ENCODE measurements at regions not wholly inside any gene's neighbourhood (a gene's known extent, or its start where the extent isn't known, plus 50 kb on each side); places are given as distances from the start of the nearest gene placed in this dataset.

GRCh38 chr20:40081653-40082052, 607.4 kb downstream of the MAFB start:
- Histone ChIP-seq H3K4me3 (no peak overlapping the region), H3K79me2 (ENCODE audit: low read depth) (no peaks in the 10 kb centered on the region), H3K4me1 (replicated peaks; ENCODE audit: insufficient read depth) (no peaks in the 10 kb centered on the region), H4K20me1 (ENCODE audit: insufficient read depth) (no peaks in the 10 kb centered on the region), H3K27ac (no peak overlapping the region), H3K4me2 (no peak overlapping the region), H3K9me3 (ENCODE audit: insufficient read depth, low read depth) (no peaks in the 10 kb centered on the region), H3K27me3 (ENCODE audit: insufficient read depth, low read depth) (no peaks in the 10 kb centered on the region), H2AFZ (no peak overlapping the region), H3K9me2 (ENCODE audit: insufficient read depth) (no peaks in the 10 kb centered on the region), H3K36me3 (ENCODE audit: low read depth) (no peaks in the 10 kb centered on the region), H3F3A (ENCODE audit: insufficient read depth, low read depth) (no peaks in the 10 kb centered on the region)
- ChIA-PET POLR2A (ENCODE audit: unreplicated experiment) (no interaction called here), CTCF (no interaction called here)
- intact Hi-C loops (cut with micrococcal nuclease; ENCODE audit: unreplicated experiment), result no loop called here
- DNase-seq, result no peak
- TF ChIP-seq EZH2 (IDR thresholded peaks at IDR 0.05; ENCODE audit: low read depth) (no peak), CTCF (conservative IDR thresholded peaks at IDR 0.05) (no peak)
- BruUV-seq (replicated peaks), result no TSS peak

- POLR2A ChIA-PET (ENCODE audit: unreplicated experiment), result interaction anchor here (0.5 kb wide), 1 partner anchor 104 kb away, joined by 4 read pairs; no protein-coding TSS in a partner anchor
- Histone ChIP-seq H3K9me2 (ENCODE audit: insufficient read depth) (no peaks in the 10 kb centered on the region), H3K27me3 (ENCODE audit: insufficient read depth, low read depth) (no peaks in the 10 kb centered on the region), H3K9me3 (ENCODE audit: insufficient read depth, low read depth) (no peaks in the 10 kb centered on the region), H3K4me1 (replicated peaks; ENCODE audit: insufficient read depth) (no peaks in the 10 kb centered on the region), H3K27ac (no peak overlapping the region), H2AFZ (no peak overlapping the region), H3F3A (ENCODE audit: insufficient read depth, low read depth) (no peaks in the 10 kb centered on the region), H3K36me3 (ENCODE audit: low read depth) (no peaks in the 10 kb centered on the region), H3K79me2 (ENCODE audit: low read depth) (no peaks in the 10 kb centered on the region), H4K20me1 (ENCODE audit: insufficient read depth) (no peaks in the 10 kb centered on the region), H3K4me2 (no peak overlapping the region), H3K4me3 (no peak overlapping the region)
- no peak for DNase-seq
- CTCF ChIA-PET, result no interaction called here
- intact Hi-C loops (cut with micrococcal nuclease; ENCODE audit: unreplicated experiment), result no loop called here
- no TSS peak for BruUV-seq (replicated peaks)
- TF ChIP-seq EZH2 (IDR thresholded peaks at IDR 0.05; ENCODE audit: low read depth) (no peak), CTCF (conservative IDR thresholded peaks at IDR 0.05) (no peak)
Observed at GRCh38 chr20:40080041-40080652, 608.9 kb downstream of the MAFB start.

- no peak for TF ChIP-seq EZH2 (IDR thresholded peaks at IDR 0.05; ENCODE audit: low read depth)
- TF ChIP-seq CTCF (conservative IDR thresholded peaks at IDR 0.05), result no peak
- H3K27me3 ChIP-seq (ENCODE audit: insufficient read depth, low read depth), result no peaks in the 10 kb centered on the region
- intact Hi-C loops (cut with micrococcal nuclease; ENCODE audit: unreplicated experiment), result no loop called here
- H3K36me3 ChIP-seq (ENCODE audit: low read depth), result no peaks in the 10 kb centered on the region
- H3K79me2 ChIP-seq (ENCODE audit: low read depth), result no peaks in the 10 kb centered on the region
- H2AFZ ChIP-seq, result no peak overlapping the region
- H3K9me3 ChIP-seq (ENCODE audit: insufficient read depth, low read depth), result no peaks in the 10 kb centered on the region
- CTCF ChIA-PET, result no interaction called here
- no peak overlapping the region for H3K27ac ChIP-seq
- H3K4me2 ChIP-seq, result no peak overlapping the region
- H3K4me1 ChIP-seq (replicated peaks; ENCODE audit: insufficient read depth), result no peaks in the 10 kb centered on the region
- H4K20me1 ChIP-seq (ENCODE audit: insufficient read depth), result no peaks in the 10 kb centered on the region
- H3F3A ChIP-seq (ENCODE audit: insufficient read depth, low read depth), result no peaks in the 10 kb centered on the region
- no peaks in the 10 kb centered on the region for H3K9me2 ChIP-seq (ENCODE audit: insufficient read depth)
- no TSS peak for BruUV-seq (replicated peaks)
- no peak for DNase-seq
- POLR2A ChIA-PET (ENCODE audit: unreplicated experiment), result no interaction called here
- no peak overlapping the region for H3K4me3 ChIP-seq
Observed at GRCh38 chr20:40073535-40074111, 615.4 kb downstream of the MAFB start.
